Mammary epithelial cell (primary cell): ENCODE measurements at regions not wholly inside any gene's neighbourhood (a gene's known extent, or its start where the extent isn't known, plus 50 kb on each side); places are given as distances from the start of the nearest gene placed in this dataset.

Experiments
- CTCF ChIP-seq, 2 donors: IDR thresholded peaks in 1 of 2; conservative IDR thresholded peaks in 1 of 2; 2 replicates each; pipeline ENCODE4 v1.5.1; 2011 to 2012; ENCODE audit warnings: inconsistent platforms in 2 of 2, low read length in 2 of 2, mild to moderate bottlenecking in 2 of 2, control low read depth in 1 of 2, low read depth in 1 of 2; ENCODE audit not compliant: insufficient read depth in 1 of 2; ENCODE audit errors: extremely low read depth in 1 of 2
- EZH2 ChIP-seq: IDR thresholded peaks from 2 replicates; pipeline ENCODE4 v1.6.1; 2012; ENCODE audit warnings: low read length, inconsistent platforms, borderline replicate concordance

GRCh38 chr5:28014779-28015178, 976.4 kb upstream of the CDH9 start:
- TF ChIP-seq CTCF (conservative IDR thresholded peaks at IDR 0.05 in 1 of 2, IDR thresholded peaks at IDR 0.05 in 1 of 2; ENCODE audit: extremely low read depth in 1 of 2, insufficient read depth in 1 of 2, low read depth in 1 of 2, low read length in 2 of 2) = peak; percentile 46 to 56
- TF ChIP-seq EZH2 = no peak
